SK-N-SH treated with all-trans-retinoic acid at 6 μM for 48 hours (cell line): ENCODE measurements at regions not wholly inside any gene's neighbourhood (a gene's known extent, or its start where the extent isn't known, plus 50 kb on each side); places are given as distances from the start of the nearest gene placed in this dataset.

Experiments used
- ATAC-seq: fragments of 200-7000 bp; cut with Tn5 transposase; 3 replicates; pipeline ENCODE4 v1.9.1; 2020; ENCODE audit warnings: mild to moderate bottlenecking, moderate library complexity
- ARNTL ChIP-seq: fragments of 450-650 bp; formaldehyde crosslinking; IDR thresholded peaks from 2 replicates; pipeline ENCODE4 v1.5.0; 2020; ENCODE audit warnings: low read depth, mild to moderate bottlenecking, moderate library complexity, borderline replicate concordance
- BACH2 ChIP-seq: fragments of 250-450 bp; sonication (Bioruptor Pico); IDR thresholded peaks from 2 replicates; pipeline ENCODE4 v1.9.0; 2021; ENCODE audit warnings: mild to moderate bottlenecking, borderline replicate concordance
- CREB5 ChIP-seq: fragments of 250-450 bp; sonication (Bioruptor Pico); IDR thresholded peaks from 2 replicates; pipeline ENCODE4 v1.5.1; 2020; ENCODE audit warnings: low read depth, mild to moderate bottlenecking, moderate library complexity
- CSRNP3 ChIP-seq: fragments of 250-450 bp; sonication (Bioruptor Pico); IDR thresholded peaks from 2 replicates; pipeline ENCODE4 v1.5.1; 2021; ENCODE audit warnings: mild to moderate bottlenecking, moderate library complexity
- ESRRG ChIP-seq: fragments of 250-450 bp; sonication (Bioruptor Pico); IDR thresholded peaks from 2 replicates; pipeline ENCODE4 v1.6.1; 2021; ENCODE audit warnings: mild to moderate bottlenecking
- GLIS3 ChIP-seq: fragments of 250-450 bp; sonication (Bioruptor Pico); IDR thresholded peaks from 2 replicates; pipeline ENCODE4 v1.5.0; 2020; ENCODE audit warnings: mild to moderate bottlenecking, moderate library complexity
- ISL1 ChIP-seq: fragments of 250-450 bp; sonication (Bioruptor Pico); IDR thresholded peaks from 2 replicates; pipeline ENCODE4 v2.1.2; 2022; ENCODE audit warnings: mild to moderate bottlenecking, moderate library complexity
- PATZ1 ChIP-seq: fragments of 250-450 bp; sonication (Bioruptor Pico); IDR thresholded peaks from 2 replicates; pipeline ENCODE4 v1.8.0; 2020; ENCODE audit warnings: mild to moderate bottlenecking, moderate library complexity, borderline replicate concordance
- POU6F1 ChIP-seq: fragments of 250-450 bp; sonication (Bioruptor Pico); IDR thresholded peaks from 2 replicates; pipeline ENCODE4 v1.8.0; 2021; ENCODE audit warnings: low read depth, mild to moderate bottlenecking, moderate library complexity, borderline replicate concordance
- PPARA ChIP-seq: fragments of 250-450 bp; sonication (Bioruptor Pico); IDR thresholded peaks from 2 replicates; pipeline ENCODE4 v1.5.0; 2020; ENCODE audit warnings: mild to moderate bottlenecking, borderline replicate concordance
- RARB ChIP-seq: fragments of 250-450 bp; sonication (Bioruptor Pico); IDR thresholded peaks from 2 replicates; pipeline ENCODE4 v1.8.0; 2021; ENCODE audit warnings: mild to moderate bottlenecking, moderate library complexity
- SNAI2 ChIP-seq: fragments of 250-450 bp; sonication (Bioruptor Pico); IDR thresholded peaks from 2 replicates; pipeline ENCODE4 v1.5.0; 2020; ENCODE audit warnings: mild to moderate bottlenecking, moderate library complexity
- TCF4 ChIP-seq: fragments of 250-450 bp; sonication (Bioruptor Pico); IDR thresholded peaks from 2 replicates; pipeline ENCODE4 v1.8.0; 2021; ENCODE audit warnings: mild to moderate bottlenecking, moderate library complexity, borderline replicate concordance
- TOX ChIP-seq: fragments of 250-450 bp; sonication (Bioruptor Pico); IDR thresholded peaks from 2 replicates; pipeline ENCODE4 v1.8.0; 2021; ENCODE audit warnings: mild to moderate bottlenecking, moderate library complexity, borderline replicate concordance
- TSHZ2 ChIP-seq: fragments of 250-450 bp; sonication (Bioruptor Pico); IDR thresholded peaks from 2 replicates; pipeline ENCODE4 v1.5.0; 2020; ENCODE audit warnings: mild to moderate bottlenecking, moderate library complexity
- ZC3H10 ChIP-seq: fragments of 250-450 bp; sonication (Bioruptor Pico); IDR thresholded peaks from 2 replicates; pipeline ENCODE4 v1.5.1; 2021; ENCODE audit warnings: mild to moderate bottlenecking, moderate library complexity
- ZFP30 ChIP-seq: fragments of 450-650 bp; formaldehyde crosslinking; IDR thresholded peaks from 2 replicates; pipeline ENCODE4 v1.5.0; 2022; ENCODE audit warnings: mild to moderate bottlenecking, moderate library complexity
- ZNF565 ChIP-seq: fragments of 450-650 bp; formaldehyde crosslinking; conservative IDR thresholded peaks from 2 replicates; pipeline ENCODE4 v1.5.0; 2020; ENCODE audit warnings: low read depth, mild to moderate bottlenecking, moderate library complexity

- peak; percentile 93 for TF ChIP-seq CREB5
- TF ChIP-seq CSRNP3 (CRISPR knock-in tag), result peak; percentile 11; the same call in 1 of the 2 replicates
- no peak for TF ChIP-seq ESRRG (CRISPR knock-in tag)
- TF ChIP-seq ARNTL (CRISPR knock-in tag), result no peak
- peak; percentile 98 for TF ChIP-seq ISL1 (CRISPR knock-in tag)
- TF ChIP-seq ZNF565 (CRISPR knock-in tag), result no peak
Observed at GRCh38 chr5:143506836-143507552, 103.5 kb upstream of the NR3C1 start (continued).

GRCh38 chr5:143505934-143506333 lies 102.4 kb upstream of the NR3C1 start:
- TF ChIP-seq ZC3H10 (CRISPR knock-in tag) (no peak), GLIS3 (CRISPR knock-in tag) (no peak), RARB (CRISPR knock-in tag) (no peak), POU6F1 (CRISPR knock-in tag) (no peak), ESRRG (CRISPR knock-in tag) (no peak), TSHZ2 (CRISPR knock-in tag) (no peak), PPARA (CRISPR knock-in tag) (no peak), ARNTL (CRISPR knock-in tag) (no peak), TCF4 (CRISPR knock-in tag) (no peak), PATZ1 (CRISPR knock-in tag) (no peak), TOX (CRISPR knock-in tag) (no peak), BACH2 (no peak), ISL1 (CRISPR knock-in tag) (no peak), ZNF565 (CRISPR knock-in tag) (no peak), ZFP30 (CRISPR knock-in tag) (no peak)
- no peak for ATAC-seq

GRCh38 chr5:143505354-143505753 lies 101.9 kb upstream of the NR3C1 start:
- no peak for ATAC-seq
- TF ChIP-seq SNAI2 (CRISPR knock-in tag), result no peak
